BJ (cell line): ENCODE measurements at regions not wholly inside any gene's neighbourhood (a gene's known extent, or its start where the extent isn't known, plus 50 kb on each side); places are given as distances from the start of the nearest gene placed in this dataset.

ENCODE experiments used
- CTCF ChIA-PET: fragments of 350-600 bp; formaldehyde crosslinking; extraction: SDS; loops from one replicate; lab custom pipeline; 2021; ENCODE audit warnings: antibody characterized with exemption, inconsistent platforms; lab: Yijun Ruan, JAX
- POLR2A ChIA-PET: fragments of 300-600 bp; sonication (Branson Sonifier 250); formaldehyde crosslinking; extraction: SDS; loops from one replicate; lab custom pipeline; 2021; ENCODE audit warnings: antibody characterized with exemption; lab: Charles Lee
- DNase-seq: peaks from one replicate; pipeline ENCODE4 v3.0.0-alpha.2; 2011; ENCODE audit warnings: low read depth
- H3K27me3 ChIP-seq: 2 replicates; pipeline ENCODE4 v1.6.0; 2011; ENCODE audit warnings: low read length; ENCODE audit not compliant: control insufficient read depth, insufficient read depth
- H3K36me3 ChIP-seq: 2 replicates; pipeline ENCODE4 v1.5.1; 2011; ENCODE audit warnings: low read length; ENCODE audit not compliant: control insufficient read depth, insufficient read depth
- H3K4me3 ChIP-seq: 2 replicates; pipeline ENCODE4 v1.5.1; 2011; ENCODE audit warnings: low read depth, mild to moderate bottlenecking, control low read depth, low read length
- CTCF ChIP-seq: IDR thresholded peaks from 2 replicates; pipeline ENCODE4 v1.5.1; 2011; ENCODE audit warnings: low read depth, mild to moderate bottlenecking, control low read depth, inconsistent platforms, low read length, moderate library complexity; ENCODE audit not compliant: insufficient read depth

GRCh38 chr2:158049129-158049855 is 52.4 kb upstream of the UPP2 start:
- peaks cover 3% of the 10 kb centered on the region; the same call in 1 of the 2 replicates for H3K27me3 ChIP-seq
- ChIA-PET POLR2A (no interaction called here), CTCF (interaction anchor here (1.5 kb wide), 1 partner anchor 25 kb away, joined by 4 read pairs; no protein-coding TSS in a partner anchor)
- no peak for TF ChIP-seq CTCF
- DNase-seq: no peak
- no peaks in the 10 kb centered on the region for H3K36me3 ChIP-seq
- no peak overlapping the region for H3K4me3 ChIP-seq

GRCh38 chr2:158048327-158048726 is 53.3 kb upstream of the UPP2 start:
- ChIA-PET POLR2A (no interaction called here), CTCF (no interaction called here)
- H3K27me3 ChIP-seq: peaks cover 3% of the 10 kb centered on the region; the same call in 1 of the 2 replicates
- no peak for DNase-seq
- no peak for TF ChIP-seq CTCF
- H3K36me3 ChIP-seq: no peaks in the 10 kb centered on the region
- no peak overlapping the region for H3K4me3 ChIP-seq

- Histone ChIP-seq H3K27me3 (peaks cover 3% of the 10 kb centered on the region; the same call in 1 of the 2 replicates), H3K4me3 (no peak overlapping the region), H3K36me3 (no peaks in the 10 kb centered on the region)
- CTCF ChIA-PET: interaction anchor here (1.7 to 2.2 kb wide), 2 partner anchors 13 to 699 kb away, joined by 9 read pairs; no protein-coding TSS in a partner anchor
- DNase-seq: no peak
- TF ChIP-seq CTCF: no peak
- POLR2A ChIA-PET: no interaction called here
Measured at GRCh38 chr2:158047156-158047611, 54.5 kb upstream of the UPP2 start.

GRCh38 chr2:158046121-158046880 is 55.4 kb upstream of the UPP2 start:
- ChIA-PET CTCF (interaction anchor here (0.8 to 2.2 kb wide), 3 partner anchors 12 to 699 kb away, joined by 3 to 9 read pairs (median 9); no protein-coding TSS in a partner anchor), POLR2A (no interaction called here)
- H3K36me3 ChIP-seq: no peaks in the 10 kb centered on the region
- TF ChIP-seq CTCF: no peak
- DNase-seq: no peak
- H3K27me3 ChIP-seq: peaks cover 3% of the 10 kb centered on the region; the same call in 1 of the 2 replicates
- no peak overlapping the region for H3K4me3 ChIP-seq

- 0 out of 2 replicates have a peak, but pooled peaks have one; percentile 7 for TF ChIP-seq CTCF
- no peak for DNase-seq
- H3K36me3 ChIP-seq: no peaks in the 10 kb centered on the region
- H3K4me3 ChIP-seq: no peak overlapping the region
- POLR2A ChIA-PET: no interaction called here
- H3K27me3 ChIP-seq: peaks cover 3% of the 10 kb centered on the region; the same call in 1 of the 2 replicates
- CTCF ChIA-PET: interaction anchor here (0.8 to 2.2 kb wide), 2 partner anchors 11 to 700 kb away, joined by 3 to 9 read pairs; no protein-coding TSS in a partner anchor
Measured at GRCh38 chr2:158045362-158045761, 56.3 kb upstream of the UPP2 start.
